ENCODE measurements at regions not wholly inside any gene's neighbourhood (a gene's known extent, or its start where the extent isn't known, plus 50 kb on each side); places are given as distances from the start of the nearest gene placed in this dataset.

- DNase-seq (ENCODE audit: low spot score): no peak
- no peak for FAIRE-seq
Measured at GRCh38 chr3:124091716-124092115, 99.8 kb upstream of the ROPN1 start.

- FAIRE-seq (no peak), DNase-seq (ENCODE audit: low spot score) (no peak)
Measured at GRCh38 chr3:124092811-124093210, 100.9 kb upstream of the ROPN1 start.

GRCh38 chr3:124094496-124094895 lies 102.6 kb upstream of the ROPN1 start:
- DNase-seq (ENCODE audit: low spot score): no peak
- FAIRE-seq: no peak

GRCh38 chr3:124097362-124098131 lies 105.6 kb upstream of the ROPN1 start:
- DNase-seq (ENCODE audit: low spot score) (no peak), FAIRE-seq (peak; percentile 55)

GRCh38 chr3:124101643-124102042 lies 109.7 kb upstream of the ROPN1 start:
- DNase-seq (ENCODE audit: low spot score): no peak
- no peak for FAIRE-seq

- no peak for DNase-seq (ENCODE audit: low spot score)
- no peak for FAIRE-seq
Measured at GRCh38 chr3:124107104-124107890, 115.4 kb upstream of the ROPN1 start.

GRCh38 chr3:124108446-124108845 lies 116.5 kb upstream of the ROPN1 start:
- FAIRE-seq (no peak), DNase-seq (ENCODE audit: low spot score) (no peak)

GRCh38 chr3:124113485-124113884 lies 121.6 kb upstream of the ROPN1 start:
- FAIRE-seq: no peak
- DNase-seq (ENCODE audit: low spot score): no peak

GRCh38 chr3:124115279-124115678 lies 123.4 kb upstream of the ROPN1 start:
- DNase-seq (ENCODE audit: low spot score): no peak
- no peak for FAIRE-seq

- DNase-seq (ENCODE audit: low spot score): no peak
- FAIRE-seq: no peak
Measured at GRCh38 chr3:124115956-124116355, 124.0 kb upstream of the ROPN1 start.

GRCh38 chr3:124116906-124117305 lies 125.0 kb upstream of the ROPN1 start:
- DNase-seq (ENCODE audit: low spot score): no peak
- FAIRE-seq: no peak

- FAIRE-seq: peak; percentile 91
- peak; percentile 83 for DNase-seq (ENCODE audit: low spot score)
Measured at GRCh38 chr3:124117486-124117885, 125.6 kb upstream of the ROPN1 start.

GRCh38 chr3:124118397-124118796 lies 126.5 kb upstream of the ROPN1 start:
- DNase-seq (ENCODE audit: low spot score): no peak
- FAIRE-seq: no peak

GRCh38 chr3:124119056-124119716 lies 127.3 kb upstream of the ROPN1 start:
- DNase-seq (ENCODE audit: low spot score) (no peak), FAIRE-seq (no peak)

- FAIRE-seq (no peak), DNase-seq (ENCODE audit: low spot score) (no peak)
Measured at GRCh38 chr3:124121379-124122312, 129.7 kb upstream of the ROPN1 start.

GRCh38 chr3:124125315-124125714 lies 133.4 kb upstream of the ROPN1 start:
- DNase-seq (ENCODE audit: low spot score): no peak
- FAIRE-seq: peak; percentile 20

GRCh38 chr3:124126436-124127023 lies 134.6 kb upstream of the ROPN1 start:
- no peak for FAIRE-seq
- no peak for DNase-seq (ENCODE audit: low spot score)

GRCh38 chr3:124131158-124131557 lies 139.2 kb upstream of the ROPN1 start:
- FAIRE-seq: no peak
- DNase-seq (ENCODE audit: low spot score): no peak

GRCh38 chr3:124131580-124131979 lies 139.7 kb upstream of the ROPN1 start:
- no peak for FAIRE-seq
- DNase-seq (ENCODE audit: low spot score): no peak

GRCh38 chr3:124132813-124133212 lies 140.9 kb upstream of the ROPN1 start:
- FAIRE-seq: no peak
- no peak for DNase-seq (ENCODE audit: low spot score)
